HG02852 (cell line): ENCODE measurements at regions not wholly inside any gene's neighbourhood (a gene's known extent, or its start where the extent isn't known, plus 50 kb on each side); places are given as distances from the start of the nearest gene placed in this dataset.

ENCODE experiments used
- ATAC-seq: cut with Tn5 transposase; IDR thresholded peaks from one replicate; pipeline ENCODE4 v1.9.1; 2021; ENCODE audit warnings: mild to moderate bottlenecking, moderate library complexity; ENCODE audit not compliant: unreplicated experiment

- no peak for ATAC-seq
These were observed 155.0 kb downstream of the SETD4 start for GRCh38 chr21:35905096-35905962.

- no peak for ATAC-seq
These were observed 159.8 kb downstream of the SETD4 start for GRCh38 chr21:35900539-35900938.

DNA sequence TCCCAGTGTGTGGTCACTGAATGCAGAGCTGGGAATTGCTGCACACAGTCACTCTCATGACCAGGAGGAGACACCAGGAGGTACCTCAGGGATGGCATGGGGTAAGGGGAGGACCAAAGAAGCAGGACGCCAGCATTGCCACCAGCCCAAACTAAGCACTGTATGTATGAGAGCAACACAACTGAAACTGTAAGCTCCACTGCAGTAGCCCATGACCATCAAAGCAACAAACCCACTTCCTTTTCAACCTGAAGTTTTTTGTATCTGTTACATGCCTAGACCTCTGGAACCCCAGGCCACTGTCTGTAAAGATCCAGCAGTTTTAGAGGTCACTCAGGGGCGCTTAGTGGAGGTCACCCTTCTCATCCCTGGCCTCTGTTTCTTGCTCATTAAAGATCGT lies 164.3 kb downstream of the SETD4 start:
- peak; percentile 76 for ATAC-seq

DNA sequence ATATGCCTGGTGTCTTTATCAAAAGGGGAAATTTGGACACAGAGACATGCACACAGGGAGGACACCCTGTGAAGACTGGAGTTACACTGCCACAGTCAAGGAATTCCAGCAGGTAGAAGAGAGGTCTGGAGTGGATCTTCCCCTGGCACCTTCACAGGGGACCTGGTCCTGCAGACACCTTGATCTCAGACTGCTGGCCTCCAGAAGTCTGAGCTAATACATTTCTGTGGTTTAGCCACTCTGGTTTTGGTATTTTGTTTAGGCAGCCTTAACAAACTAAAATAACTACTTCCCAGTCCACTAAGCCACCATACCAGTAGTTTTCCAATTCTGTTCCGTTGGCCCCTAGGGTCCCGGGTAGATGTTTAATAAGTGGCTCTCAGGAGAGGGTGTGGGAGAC lies 164.7 kb downstream of the SETD4 start:
- ATAC-seq, result peak; percentile 3

DNA sequence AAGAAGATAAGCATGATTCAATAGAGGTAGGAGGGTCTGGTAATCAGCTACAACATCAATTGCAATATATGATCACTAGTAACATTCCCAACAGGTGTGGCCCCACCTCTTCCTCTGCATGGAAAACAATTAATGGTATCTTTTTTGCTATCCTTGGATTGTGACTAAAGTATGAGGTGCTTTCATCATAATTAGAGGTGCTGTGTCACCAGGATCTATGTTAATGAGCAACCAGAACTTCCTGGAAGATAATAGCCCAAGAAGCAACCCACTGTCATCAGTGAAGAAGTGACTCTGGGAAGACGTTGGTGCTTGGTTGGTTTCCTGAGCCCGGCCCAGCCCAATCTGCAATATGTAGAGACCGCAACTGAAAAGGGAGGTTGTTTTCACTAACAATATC lies 167.2 kb downstream of the SETD4 start:
- ATAC-seq, result no peak

DNA sequence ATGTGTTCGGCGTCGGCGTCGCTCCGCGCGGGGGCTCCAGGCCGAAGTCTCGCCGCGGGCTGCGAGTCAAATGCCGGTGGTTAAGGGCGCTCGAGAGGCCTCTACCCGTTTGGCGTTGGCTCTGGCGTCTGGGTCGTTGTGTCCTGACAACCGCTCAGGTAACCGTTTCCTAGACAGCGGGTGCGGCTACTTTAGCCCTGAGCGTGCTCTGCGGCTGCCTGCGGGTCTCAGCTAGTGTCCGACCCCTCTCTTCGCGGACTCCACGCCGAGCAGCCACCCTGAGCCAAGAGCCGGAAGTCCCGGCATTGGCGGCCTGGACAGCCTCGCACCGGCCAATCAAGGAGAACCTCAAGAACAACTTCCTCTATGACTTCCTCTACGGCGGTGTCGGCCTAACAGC lies 173.4 kb downstream of the SETD4 start:
- no peak for ATAC-seq

GRCh38 chr21:35885942-35886541 lies 174.3 kb downstream of the SETD4 start:
- ATAC-seq, result no peak

- no peak for ATAC-seq
These were observed 177.5 kb downstream of the SETD4 start for GRCh38 chr21:35882791-35883240.

- no peak for ATAC-seq
These were observed 186.9 kb downstream of the SETD4 start for GRCh38 chr21:35873441-35873840.

- ATAC-seq, result no peak
These were observed 188.4 kb downstream of the SETD4 start for GRCh38 chr21:35871906-35872305.

DNA sequence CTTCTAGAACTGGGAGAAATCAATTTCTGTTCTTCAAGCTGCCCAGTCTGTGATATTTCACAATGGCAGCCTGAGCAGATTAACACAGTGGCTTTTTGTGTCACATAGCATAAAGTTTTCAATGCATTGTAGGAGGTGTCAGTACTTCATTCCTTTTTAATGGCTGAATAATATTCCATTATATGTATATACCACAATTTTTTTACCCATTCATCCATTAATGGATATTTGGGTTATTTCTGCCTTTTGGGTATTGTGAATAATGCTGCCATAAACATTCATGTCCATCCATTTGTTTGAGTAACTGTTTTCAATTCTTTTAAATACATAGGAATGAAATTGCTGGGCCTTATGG lies 191.5 kb downstream of the SETD4 start:
- no peak for ATAC-seq

GRCh38 chr21:35868005-35868868 lies 192.1 kb downstream of the SETD4 start:
- ATAC-seq, result no peak

GRCh38 chr21:35864039-35864438 lies 196.3 kb downstream of the SETD4 start:
- no peak for ATAC-seq

- ATAC-seq, result no peak
These were observed 197.4 kb downstream of the SETD4 start for GRCh38 chr21:35862969-35863368.

DNA sequence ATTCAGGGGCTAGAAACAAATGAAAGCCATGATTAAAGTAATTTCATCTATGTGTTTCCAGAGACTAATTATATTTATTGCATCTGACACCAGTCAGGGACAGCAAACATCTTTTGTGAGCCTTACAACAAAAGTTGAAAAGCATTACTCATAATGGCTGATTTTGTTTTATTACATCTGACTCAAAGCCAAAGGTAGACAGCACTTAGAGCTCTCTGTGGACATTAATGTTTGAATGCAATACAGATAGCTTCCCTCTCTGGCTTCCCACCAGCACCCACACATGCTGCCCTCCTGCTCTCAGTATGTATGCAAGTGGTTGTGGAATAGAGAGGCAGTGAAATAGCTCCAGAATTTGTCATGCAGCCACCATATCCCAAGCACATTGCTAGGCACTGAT lies 198.7 kb downstream of the SETD4 start:
- no peak for ATAC-seq

DNA sequence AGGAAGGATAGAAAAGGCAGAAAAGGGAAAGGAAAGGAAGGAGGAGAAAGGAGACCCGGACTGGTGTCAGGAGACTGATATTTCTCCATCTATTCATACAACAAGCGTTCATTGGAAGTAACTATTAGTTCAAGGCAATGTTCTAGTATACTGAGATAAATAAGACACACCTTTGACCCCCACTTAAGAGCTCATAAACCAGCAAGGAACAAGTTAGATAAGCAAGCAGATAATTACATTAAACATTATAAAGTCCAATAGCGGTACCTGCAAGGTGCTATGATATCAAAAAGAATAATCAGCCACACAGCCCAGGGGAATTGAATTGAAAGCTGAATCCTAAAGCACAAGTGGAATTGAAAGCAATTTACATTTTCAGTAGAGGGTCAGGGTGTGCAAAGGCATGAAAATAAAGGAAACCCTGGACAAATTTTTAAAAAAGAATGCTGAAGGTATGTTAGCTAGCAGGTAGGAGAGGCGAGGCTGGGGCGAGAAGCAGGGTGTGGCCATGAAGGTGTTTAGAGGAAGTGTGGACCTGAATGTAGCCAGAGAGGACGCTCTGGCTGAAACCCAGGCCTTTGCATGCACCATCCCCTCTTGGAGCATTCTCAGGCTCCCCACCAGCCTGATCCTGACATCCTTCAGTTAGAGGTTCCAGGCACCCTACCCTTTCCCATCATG lies 200.0 kb downstream of the SETD4 start:
- ATAC-seq, result no peak

GRCh38 chr21:35859677-35860076 lies 200.6 kb downstream of the SETD4 start:
- ATAC-seq, result no peak

GRCh38 chr21:35857095-35857494 lies 203.2 kb downstream of the SETD4 start:
- no peak for ATAC-seq

GRCh38 chr21:35855484-35855883 lies 204.8 kb downstream of the SETD4 start:
- no peak for ATAC-seq

GRCh38 chr21:35854281-35854680 lies 206.0 kb downstream of the SETD4 start:
- no peak for ATAC-seq
